ENCODE measurements at regions not wholly inside any gene's neighbourhood (a gene's known extent, or its start where the extent isn't known, plus 50 kb on each side); places are given as distances from the start of the nearest gene placed in this dataset.

- no peak for TF ChIP-seq CTCF (IDR thresholded peaks at IDR 0.05)
- TF ChIP-seq ZFX (IDR thresholded peaks at IDR 0.05; ENCODE audit: borderline replicate concordance), result no peak
These were observed 72.0 kb upstream of the ATF3 start for GRCh38 chr1:212536586-212536985.

GRCh38 chr1:212537610-212538009 lies 71.0 kb upstream of the ATF3 start:
- TF ChIP-seq CTCF (IDR thresholded peaks at IDR 0.05) (no peak), ZFX (IDR thresholded peaks at IDR 0.05; ENCODE audit: borderline replicate concordance) (no peak)
- no peak overlapping the region for H3K27ac ChIP-seq

More at GRCh38 chr1:212536586-212536985, 72.0 kb upstream of the ATF3 start:
- no peak overlapping the region for H3K27ac ChIP-seq

- H3K27ac ChIP-seq, result no peak overlapping the region
- no peak for TF ChIP-seq ZFX (IDR thresholded peaks at IDR 0.05; ENCODE audit: borderline replicate concordance)
- TF ChIP-seq CTCF (IDR thresholded peaks at IDR 0.05), result no peak
These were observed 68.7 kb upstream of the ATF3 start for GRCh38 chr1:212539737-212540430.

- TF ChIP-seq ZFX (IDR thresholded peaks at IDR 0.05; ENCODE audit: borderline replicate concordance) (no peak), CTCF (IDR thresholded peaks at IDR 0.05) (no peak)
- no peak overlapping the region for H3K27ac ChIP-seq
These were observed 65.8 kb upstream of the ATF3 start for GRCh38 chr1:212542761-212543187.

- no peak overlapping the region for H3K27ac ChIP-seq
- TF ChIP-seq ZFX (IDR thresholded peaks at IDR 0.05; ENCODE audit: borderline replicate concordance), result no peak
- no peak for TF ChIP-seq CTCF (IDR thresholded peaks at IDR 0.05)
These were observed 64.5 kb upstream of the ATF3 start for GRCh38 chr1:212544110-212544509.

- no peak overlapping the region for H3K27ac ChIP-seq
These were observed 62.5 kb upstream of the ATF3 start for GRCh38 chr1:212545941-212546635.

More at GRCh38 chr1:212545941-212546635, 62.5 kb upstream of the ATF3 start:
- TF ChIP-seq CTCF (IDR thresholded peaks at IDR 0.05) (no peak), ZFX (IDR thresholded peaks at IDR 0.05; ENCODE audit: borderline replicate concordance) (no peak)
